ENCODE measurements at regions not wholly inside any gene's neighbourhood (a gene's known extent, or its start where the extent isn't known, plus 50 kb on each side); places are given as distances from the start of the nearest gene placed in this dataset.

DNA sequence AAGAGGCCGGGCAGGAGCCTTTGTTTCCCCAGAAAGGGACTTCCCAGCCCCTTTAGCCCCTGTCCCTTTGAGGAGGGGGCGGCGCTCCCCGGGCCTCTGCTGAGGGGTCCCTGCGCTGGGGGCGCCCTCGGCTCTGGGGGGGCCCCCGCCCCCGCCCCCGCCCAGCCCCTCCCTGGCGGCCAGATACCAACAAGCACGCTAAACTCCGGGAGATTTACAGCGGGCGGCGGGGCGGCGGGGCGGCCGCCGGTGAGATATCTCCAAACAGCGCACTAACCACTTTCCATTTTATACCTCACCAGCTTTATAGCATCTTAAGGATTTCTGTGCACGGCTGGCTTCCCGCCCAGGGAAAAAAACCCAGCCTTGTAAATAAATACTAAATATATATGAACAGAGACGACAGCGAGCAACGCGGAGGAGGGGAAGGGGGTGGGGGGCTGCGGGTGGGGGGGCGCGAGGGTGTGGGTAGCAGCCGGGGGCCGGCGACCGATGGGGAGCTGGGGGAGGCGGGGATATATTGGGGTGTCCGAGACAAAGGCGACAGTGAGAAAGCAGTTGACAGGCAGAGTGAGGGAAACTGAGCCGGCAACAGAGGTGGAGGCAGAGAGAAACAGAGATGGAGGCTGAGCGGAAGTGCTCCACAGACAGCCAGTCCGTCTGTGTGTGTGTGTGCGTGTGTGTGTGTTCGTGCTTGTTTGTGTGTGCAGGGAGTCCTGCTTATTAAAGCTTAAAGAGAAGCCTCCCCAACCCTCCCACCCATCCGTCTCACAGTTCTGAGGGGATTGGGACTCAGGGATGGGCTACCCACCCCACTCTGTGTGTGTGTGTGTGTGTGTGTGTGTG is 85.8 kb downstream of the HIF1AN start:
- H3K4me3 ChIP-seq (ENCODE audit: low read length in 2 of 2), result no peak overlapping the region
- H3K27ac ChIP-seq (ENCODE audit: low read depth in 1 of 2, low read length in 2 of 2), result no peak overlapping the region
- H3K9me3 ChIP-seq (ENCODE audit: control insufficient read depth, low read length), result peaks cover 1% of the 10 kb centered on the region
- WGBS, 2 donors, result 18 to 19% methylated on average over 43 to 44 of the region's 44 CpGs
- no peaks in the 10 kb centered on the region for H3K36me3 ChIP-seq (ENCODE audit: control insufficient read depth in 1 of 2, insufficient read depth in 2 of 2, low read length in 1 of 2)
- DNase-seq, result peak in 1 of 2 donors; percentile 50
- ATAC-seq (ENCODE audit: low FRiP score), result no peak
- H3K4me1 ChIP-seq (ENCODE audit: control insufficient read depth in 1 of 2, insufficient read depth in 2 of 2, low read length in 2 of 2), result no peaks in the 10 kb centered on the region
- intact Hi-C loops (cut with DNase I), result no loop called here
- peaks cover 0 to 3% of the 10 kb centered on the region in 2 donors for H3K27me3 ChIP-seq (ENCODE audit: control insufficient read depth in 1 of 2, insufficient read depth in 2 of 2, low read length in 1 of 2)

DNA sequence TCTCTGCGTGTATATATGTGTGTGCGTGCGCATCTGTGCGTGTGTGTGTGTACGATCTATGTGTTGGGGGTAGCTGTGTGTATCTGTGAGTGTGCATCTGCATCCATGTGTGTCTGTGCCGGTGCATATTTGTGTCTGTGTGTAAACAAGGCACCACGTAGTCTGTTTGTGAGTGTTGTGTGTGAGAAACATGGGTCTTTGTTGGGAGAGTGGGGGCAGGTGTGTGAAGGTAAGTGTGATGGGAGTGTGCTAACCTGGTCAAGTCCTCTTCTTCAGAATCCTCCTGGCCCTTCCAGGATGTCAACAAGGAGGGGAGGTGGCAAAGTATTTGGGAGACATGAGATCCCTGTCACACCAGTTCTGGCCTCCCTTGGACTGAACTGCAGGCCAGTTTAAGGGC is 87.2 kb downstream of the HIF1AN start:
- Histone ChIP-seq H3K27me3 (ENCODE audit: control insufficient read depth in 1 of 2, insufficient read depth in 2 of 2, low read length in 1 of 2) (peaks cover 0 to 3% of the 10 kb centered on the region in 2 donors), H3K36me3 (ENCODE audit: control insufficient read depth in 1 of 2, insufficient read depth in 2 of 2, low read length in 1 of 2) (no peaks in the 10 kb centered on the region), H3K4me1 (ENCODE audit: control insufficient read depth in 1 of 2, insufficient read depth in 2 of 2, low read length in 2 of 2) (no peaks in the 10 kb centered on the region), H3K4me3 (ENCODE audit: low read length in 2 of 2) (no peak overlapping the region), H3K9me3 (ENCODE audit: control insufficient read depth, low read length) (peaks cover 1% of the 10 kb centered on the region), H3K27ac (ENCODE audit: low read depth in 1 of 2, low read length in 2 of 2) (no peak overlapping the region)
- ATAC-seq (ENCODE audit: low FRiP score), result no peak
- DNase-seq, result no peak
- intact Hi-C loops (cut with DNase I), result no loop called here
- 75 to 83% methylated on average over 7 of the region's 7 CpGs for WGBS, 2 donors

- H3K27ac ChIP-seq (ENCODE audit: low read depth in 1 of 2, low read length in 2 of 2), result no peak overlapping the region
- peaks cover 0 to 3% of the 10 kb centered on the region in 2 donors for H3K27me3 ChIP-seq (ENCODE audit: control insufficient read depth in 1 of 2, insufficient read depth in 2 of 2, low read length in 1 of 2)
- WGBS, 2 donors, result 35 to 41% methylated on average over 12 of the region's 12 CpGs
- peaks cover 1% of the 10 kb centered on the region for H3K9me3 ChIP-seq (ENCODE audit: control insufficient read depth, low read length)
- H3K4me3 ChIP-seq (ENCODE audit: low read length in 2 of 2), result no peak overlapping the region
- H3K36me3 ChIP-seq (ENCODE audit: control insufficient read depth in 1 of 2, insufficient read depth in 2 of 2, low read length in 1 of 2), result no peaks in the 10 kb centered on the region
- peak in 1 of 2 donors; percentile 38 for DNase-seq
- intact Hi-C loops (cut with DNase I), result no loop called here
- no peak for ATAC-seq (ENCODE audit: low FRiP score)
- H3K4me1 ChIP-seq (ENCODE audit: control insufficient read depth in 1 of 2, insufficient read depth in 2 of 2, low read length in 2 of 2), result no peaks in the 10 kb centered on the region
These were observed 87.9 kb downstream of the HIF1AN start for GRCh38 chr10:100623521-100624230.

DNA sequence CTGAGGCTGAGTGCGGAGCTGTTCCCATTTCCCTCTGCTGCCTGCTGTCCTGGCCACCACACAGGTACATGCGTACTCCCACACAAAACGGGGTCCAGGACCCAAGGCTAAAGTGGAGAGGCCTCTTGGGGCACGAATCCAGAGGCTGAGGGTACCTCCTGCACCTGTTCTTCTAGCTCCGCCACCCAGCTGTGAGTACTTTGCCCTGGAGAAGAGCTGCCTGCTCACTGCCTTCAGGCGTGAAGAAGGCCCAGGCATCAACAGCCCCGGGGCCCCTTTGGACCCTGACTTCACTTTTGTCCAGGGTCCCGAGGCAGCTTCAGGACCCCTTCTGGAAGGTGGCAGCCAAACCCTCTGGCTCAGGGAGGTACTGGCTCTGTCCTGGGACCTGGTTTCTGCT is 88.6 kb downstream of the HIF1AN start:
- WGBS, 2 donors, result 70% methylated on average over 8 of the region's 8 CpGs
- H3K4me1 ChIP-seq (ENCODE audit: control insufficient read depth in 1 of 2, insufficient read depth in 2 of 2, low read length in 2 of 2), result no peaks in the 10 kb centered on the region
- H3K9me3 ChIP-seq (ENCODE audit: control insufficient read depth, low read length), result peaks cover 1% of the 10 kb centered on the region
- intact Hi-C loops (cut with DNase I), result no loop called here
- peak in 1 of 2 donors; percentile 37 for DNase-seq
- no peak overlapping the region for H3K27ac ChIP-seq (ENCODE audit: low read depth in 1 of 2, low read length in 2 of 2)
- ATAC-seq (ENCODE audit: low FRiP score), result peak; percentile 34
- no peaks in the 10 kb centered on the region for H3K36me3 ChIP-seq (ENCODE audit: control insufficient read depth in 1 of 2, insufficient read depth in 2 of 2, low read length in 1 of 2)
- no peak overlapping the region for H3K4me3 ChIP-seq (ENCODE audit: low read length in 2 of 2)
- peaks cover 0 to 3% of the 10 kb centered on the region in 2 donors for H3K27me3 ChIP-seq (ENCODE audit: control insufficient read depth in 1 of 2, insufficient read depth in 2 of 2, low read length in 1 of 2)

DNA sequence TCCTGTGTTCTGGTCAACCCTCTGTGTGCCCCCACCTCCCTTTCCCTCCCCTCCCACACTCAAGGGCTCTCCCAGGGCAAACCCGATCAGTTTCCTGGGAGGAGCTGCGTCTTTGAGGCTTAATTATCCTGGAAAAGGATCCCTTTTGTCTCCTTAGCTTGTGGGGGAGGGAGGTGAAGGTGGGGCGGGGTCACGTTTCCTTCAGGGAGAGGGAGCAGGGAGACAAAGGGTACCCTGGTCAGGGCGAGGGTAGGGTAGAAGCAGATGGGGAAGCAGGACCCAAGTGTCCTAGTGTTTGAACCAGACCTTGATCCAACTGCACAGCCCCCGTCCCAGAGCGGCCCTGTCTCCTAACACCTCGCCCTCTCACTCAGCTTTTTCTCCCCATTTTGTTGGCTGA is 90.1 kb downstream of the HIF1AN start:
- WGBS, 2 donors, result 16 to 21% methylated on average over 8 of the region's 8 CpGs
- Histone ChIP-seq H3K4me3 (ENCODE audit: low read length in 2 of 2) (no peak overlapping the region), H3K4me1 (ENCODE audit: control insufficient read depth in 1 of 2, insufficient read depth in 2 of 2, low read length in 2 of 2) (no peaks in the 10 kb centered on the region), H3K36me3 (ENCODE audit: control insufficient read depth in 1 of 2, insufficient read depth in 2 of 2, low read length in 1 of 2) (no peaks in the 10 kb centered on the region), H3K9me3 (ENCODE audit: control insufficient read depth, low read length) (peaks cover 1% of the 10 kb centered on the region), H3K27ac (ENCODE audit: low read depth in 1 of 2, low read length in 2 of 2) (no peak overlapping the region), H3K27me3 (ENCODE audit: control insufficient read depth in 1 of 2, insufficient read depth in 2 of 2, low read length in 1 of 2) (peaks cover 0 to 2% of the 10 kb centered on the region in 2 donors)
- ATAC-seq (ENCODE audit: low FRiP score) (no peak), DNase-seq (no peak)
- intact Hi-C loops (cut with DNase I), result no loop called here

GRCh38 chr10:100628061-100628460 is 92.3 kb downstream of the HIF1AN start:
- ATAC-seq (ENCODE audit: low FRiP score), result no peak
- Histone ChIP-seq H3K27ac (ENCODE audit: low read depth in 1 of 2, low read length in 2 of 2) (no peak overlapping the region), H3K4me3 (ENCODE audit: low read length in 2 of 2) (no peak overlapping the region), H3K27me3 (ENCODE audit: control insufficient read depth in 1 of 2, insufficient read depth in 2 of 2, low read length in 1 of 2) (no peaks in the 10 kb centered on the region), H3K9me3 (ENCODE audit: control insufficient read depth, low read length) (peaks cover 1% of the 10 kb centered on the region), H3K4me1 (ENCODE audit: control insufficient read depth in 1 of 2, insufficient read depth in 2 of 2, low read length in 2 of 2) (no peaks in the 10 kb centered on the region), H3K36me3 (ENCODE audit: control insufficient read depth in 1 of 2, insufficient read depth in 2 of 2, low read length in 1 of 2) (no peaks in the 10 kb centered on the region)
- WGBS, 2 donors, result 70 to 77% methylated on average over 10 of the region's 10 CpGs
- intact Hi-C loops (cut with DNase I), result no loop called here
- peak in 1 of 2 donors; percentile 35 for DNase-seq

GRCh38 chr10:100631192-100631591 is 95.4 kb downstream of the HIF1AN start:
- Histone ChIP-seq H3K4me1 (ENCODE audit: control insufficient read depth in 1 of 2, insufficient read depth in 2 of 2, low read length in 2 of 2) (no peaks in the 10 kb centered on the region), H3K27ac (ENCODE audit: low read depth in 1 of 2, low read length in 2 of 2) (no peak overlapping the region), H3K9me3 (ENCODE audit: control insufficient read depth, low read length) (peaks cover 1% of the 10 kb centered on the region), H3K27me3 (ENCODE audit: control insufficient read depth in 1 of 2, insufficient read depth in 2 of 2, low read length in 1 of 2) (no peaks in the 10 kb centered on the region), H3K36me3 (ENCODE audit: control insufficient read depth in 1 of 2, insufficient read depth in 2 of 2, low read length in 1 of 2) (no peaks in the 10 kb centered on the region), H3K4me3 (ENCODE audit: low read length in 2 of 2) (no peak overlapping the region)
- no peak for ATAC-seq (ENCODE audit: low FRiP score)
- DNase-seq, result no peak
- WGBS, 2 donors, result 37 to 71% methylated on average over 2 of the region's 2 CpGs
- intact Hi-C loops (cut with DNase I), result no loop called here

DNA sequence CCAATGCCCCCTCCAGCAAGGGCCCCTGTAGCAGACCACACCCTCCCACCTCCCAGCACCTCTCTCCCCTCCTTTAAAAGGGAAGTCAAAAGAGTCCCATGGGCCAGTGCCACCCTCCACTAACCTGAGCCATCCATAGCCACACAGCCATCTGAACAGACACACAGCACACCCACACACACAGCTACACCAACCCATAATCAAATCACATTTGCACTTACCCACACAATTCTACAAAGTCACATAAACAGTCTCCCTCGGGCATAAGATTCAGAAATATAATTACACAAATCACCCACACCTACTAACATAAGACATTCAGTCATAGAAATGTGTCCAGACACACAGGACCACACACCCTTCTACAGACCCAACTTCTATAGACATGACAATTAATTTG is 96.3 kb downstream of the HIF1AN start:
- WGBS, 2 donors, result 67 to 69% methylated on average over 1 of the region's 1 CpG
- H3K36me3 ChIP-seq (ENCODE audit: control insufficient read depth in 1 of 2, insufficient read depth in 2 of 2, low read length in 1 of 2), result no peaks in the 10 kb centered on the region
- H3K4me3 ChIP-seq (ENCODE audit: low read length in 2 of 2), result no peak overlapping the region
- H3K27me3 ChIP-seq (ENCODE audit: control insufficient read depth in 1 of 2, insufficient read depth in 2 of 2, low read length in 1 of 2), result no peaks in the 10 kb centered on the region
- no peak for DNase-seq
- no peak for ATAC-seq (ENCODE audit: low FRiP score)
- H3K4me1 ChIP-seq (ENCODE audit: control insufficient read depth in 1 of 2, insufficient read depth in 2 of 2, low read length in 2 of 2), result no peaks in the 10 kb centered on the region
- H3K9me3 ChIP-seq (ENCODE audit: control insufficient read depth, low read length), result no peaks in the 10 kb centered on the region
- intact Hi-C loops (cut with DNase I), result no loop called here
- H3K27ac ChIP-seq (ENCODE audit: low read depth in 1 of 2, low read length in 2 of 2), result no peak overlapping the region

GRCh38 chr10:100634034-100634433 is 98.3 kb downstream of the HIF1AN start:
- 65 to 68% methylated on average over 5 of the region's 5 CpGs for WGBS, 2 donors

More at GRCh38 chr10:100634034-100634433, 98.3 kb downstream of the HIF1AN start:
- Histone ChIP-seq H3K4me3 (ENCODE audit: low read length in 2 of 2) (no peak overlapping the region), H3K36me3 (ENCODE audit: control insufficient read depth in 1 of 2, insufficient read depth in 2 of 2, low read length in 1 of 2) (no peaks in the 10 kb centered on the region), H3K27ac (ENCODE audit: low read depth in 1 of 2, low read length in 2 of 2) (no peak overlapping the region), H3K9me3 (ENCODE audit: control insufficient read depth, low read length) (peaks cover 1% of the 10 kb centered on the region), H3K4me1 (ENCODE audit: control insufficient read depth in 1 of 2, insufficient read depth in 2 of 2, low read length in 2 of 2) (no peaks in the 10 kb centered on the region), H3K27me3 (ENCODE audit: control insufficient read depth in 1 of 2, insufficient read depth in 2 of 2, low read length in 1 of 2) (no peaks in the 10 kb centered on the region)
- intact Hi-C loops (cut with DNase I), result no loop called here
- DNase-seq, result no peak
- no peak for ATAC-seq (ENCODE audit: low FRiP score)

Data from aorta (tissue), 5 donors.